ENCODE measurements at regions not wholly inside any gene's neighbourhood (a gene's known extent, or its start where the extent isn't known, plus 50 kb on each side); places are given as distances from the start of the nearest gene placed in this dataset.

DNA sequence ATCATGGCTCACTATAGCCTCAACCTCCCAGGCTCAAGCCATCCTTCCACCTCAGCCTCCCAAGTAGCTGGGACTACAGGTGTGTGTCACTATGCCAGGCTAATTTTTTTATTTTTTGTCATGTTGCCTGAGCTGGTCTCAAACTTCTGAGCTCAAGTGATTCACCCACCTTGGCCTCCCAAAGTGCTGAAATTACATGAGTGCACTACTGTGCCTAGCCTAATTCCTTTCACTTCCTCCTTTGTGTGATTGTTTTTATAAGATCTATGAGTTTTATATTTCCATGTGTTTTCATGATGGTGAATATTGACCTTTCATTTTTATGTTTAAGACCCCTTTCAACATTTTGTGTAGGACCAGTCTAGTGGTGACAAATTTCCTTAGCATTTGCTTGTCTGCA, 55.2 kb upstream of the IL12B start:
- Histone ChIP-seq H3K36me3 (ENCODE audit: control insufficient read depth, insufficient read depth, low read length) (no peaks in the 10 kb centered on the region), H3K9ac (ENCODE audit: low read depth, low read length) (no peak overlapping the region), H3K9me3 (ENCODE audit: control insufficient read depth, insufficient read depth, low read length) (no peaks in the 10 kb centered on the region), H3K4me3 (ENCODE audit: low read depth, low read length) (no peak overlapping the region), H3K4me1 (ENCODE audit: control insufficient read depth, insufficient read depth, low read length) (no peaks in the 10 kb centered on the region), H3K27me3 (ENCODE audit: control insufficient read depth, insufficient read depth, low read length) (no peaks in the 10 kb centered on the region)

DNA sequence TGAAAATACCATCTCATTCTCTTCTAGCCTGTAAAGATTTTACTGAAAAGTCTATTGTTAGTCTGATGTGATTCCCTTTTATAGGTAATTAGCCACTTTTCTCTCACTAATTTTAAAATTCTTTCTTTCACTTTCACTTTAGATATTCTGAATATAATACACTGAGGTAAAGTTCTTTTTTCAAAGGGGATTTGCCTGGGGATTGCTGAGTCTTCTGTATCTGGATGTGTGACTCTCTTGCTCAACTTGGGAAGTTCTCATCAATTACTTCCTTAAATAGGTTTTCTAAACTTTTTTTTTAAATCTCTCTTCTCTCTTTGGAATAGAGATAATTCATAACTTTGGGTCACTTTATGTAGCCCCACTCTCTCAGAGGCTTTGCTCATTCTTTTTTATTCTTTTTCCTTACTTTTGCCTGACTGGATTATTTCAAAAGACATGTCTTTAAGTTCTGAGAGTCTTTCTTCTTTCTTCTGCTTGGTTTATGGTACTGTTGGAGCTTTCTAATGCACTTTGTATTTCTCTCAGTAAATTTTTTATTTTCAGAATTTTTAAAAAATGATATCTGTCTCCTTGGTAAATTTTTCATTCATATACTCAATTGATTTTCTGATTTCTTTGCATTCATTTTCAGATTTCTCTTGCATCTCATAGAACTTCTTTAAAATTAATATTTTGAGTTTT, 55.9 kb upstream of the IL12B start:
- no peak overlapping the region for H3K4me3 ChIP-seq (ENCODE audit: low read depth, low read length)
- no peak overlapping the region for H3K9ac ChIP-seq (ENCODE audit: low read depth, low read length)
- no peaks in the 10 kb centered on the region for H3K27me3 ChIP-seq (ENCODE audit: control insufficient read depth, insufficient read depth, low read length)
- H3K9me3 ChIP-seq (ENCODE audit: control insufficient read depth, insufficient read depth, low read length), result no peaks in the 10 kb centered on the region
- H3K36me3 ChIP-seq (ENCODE audit: control insufficient read depth, insufficient read depth, low read length), result no peaks in the 10 kb centered on the region
- no peaks in the 10 kb centered on the region for H3K4me1 ChIP-seq (ENCODE audit: control insufficient read depth, insufficient read depth, low read length)

DNA sequence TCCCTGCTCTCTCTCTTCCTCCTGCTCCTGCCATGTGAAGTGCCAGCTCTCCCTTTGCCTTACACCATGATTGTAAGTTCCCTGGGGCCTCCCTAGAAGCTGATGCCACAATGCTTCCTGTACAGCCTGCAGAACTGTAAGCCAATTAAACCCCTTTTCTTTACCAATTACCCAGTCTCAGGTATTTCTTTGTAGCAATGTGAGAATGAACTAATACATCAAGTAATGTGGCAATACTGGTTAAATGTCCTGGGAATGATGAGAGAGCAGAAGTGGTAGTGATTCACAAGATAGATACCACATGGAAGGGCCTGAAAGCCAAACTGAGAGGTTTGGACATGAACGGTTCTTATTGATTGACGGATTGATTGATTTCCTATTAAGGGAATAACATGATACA, 62.6 kb upstream of the IL12B start:
- no peaks in the 10 kb centered on the region for H3K9me3 ChIP-seq (ENCODE audit: control insufficient read depth, insufficient read depth, low read length)
- no peaks in the 10 kb centered on the region for H3K36me3 ChIP-seq (ENCODE audit: control insufficient read depth, insufficient read depth, low read length)
- no peaks in the 10 kb centered on the region for H3K27me3 ChIP-seq (ENCODE audit: control insufficient read depth, insufficient read depth, low read length)
- H3K4me1 ChIP-seq (ENCODE audit: control insufficient read depth, insufficient read depth, low read length), result no peaks in the 10 kb centered on the region
- H3K4me3 ChIP-seq (ENCODE audit: low read depth, low read length), result no peak overlapping the region
- no peak overlapping the region for H3K9ac ChIP-seq (ENCODE audit: low read depth, low read length)

DNA sequence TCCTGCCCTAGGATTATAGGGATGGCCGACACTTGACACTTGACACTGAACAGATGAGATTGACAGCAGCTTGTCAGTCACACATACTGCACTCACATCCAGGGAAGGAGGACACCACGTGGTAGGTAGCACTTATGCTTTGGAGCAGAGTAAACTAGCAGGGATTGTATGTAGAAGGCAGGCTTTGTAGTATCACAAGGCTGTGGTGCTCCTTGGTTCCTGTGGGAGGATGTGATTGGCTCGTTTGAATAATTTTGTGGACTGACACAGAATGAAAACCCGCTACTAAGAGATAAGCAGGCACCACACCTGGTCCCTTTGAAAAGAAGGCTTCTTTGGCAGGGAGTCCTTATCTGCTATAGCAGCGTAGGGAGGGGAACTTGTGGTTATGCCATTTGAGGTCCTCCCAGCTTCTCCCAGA, 63.6 kb upstream of the IL12B start:
- Histone ChIP-seq H3K9ac (ENCODE audit: low read depth, low read length) (no peak overlapping the region), H3K27me3 (ENCODE audit: control insufficient read depth, insufficient read depth, low read length) (no peaks in the 10 kb centered on the region), H3K36me3 (ENCODE audit: control insufficient read depth, insufficient read depth, low read length) (no peaks in the 10 kb centered on the region), H3K4me3 (ENCODE audit: low read depth, low read length) (no peak overlapping the region), H3K9me3 (ENCODE audit: control insufficient read depth, insufficient read depth, low read length) (no peaks in the 10 kb centered on the region), H3K4me1 (ENCODE audit: control insufficient read depth, insufficient read depth, low read length) (no peaks in the 10 kb centered on the region)

DNA sequence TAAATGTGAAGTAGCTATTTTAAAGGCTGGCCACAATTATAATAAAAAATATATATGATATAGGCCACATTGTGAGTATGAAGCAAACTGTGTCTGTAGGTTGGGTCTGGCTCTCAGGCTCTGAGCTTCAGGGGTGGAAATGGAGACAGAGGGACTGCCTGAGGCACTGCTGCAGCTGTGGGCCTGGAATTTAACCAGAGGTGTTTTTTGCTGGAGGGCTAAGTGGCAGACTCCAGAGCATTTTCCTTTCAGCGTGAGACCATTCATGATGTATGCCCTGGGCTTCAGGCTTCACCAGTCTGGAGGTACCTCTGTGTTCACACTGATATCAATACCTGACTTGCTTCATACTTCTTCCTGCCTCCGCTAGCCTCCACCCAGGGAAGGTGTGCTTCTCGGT, 64.9 kb upstream of the IL12B start:
- no peak overlapping the region for H3K4me3 ChIP-seq (ENCODE audit: low read depth, low read length)
- no peaks in the 10 kb centered on the region for H3K4me1 ChIP-seq (ENCODE audit: control insufficient read depth, insufficient read depth, low read length)
- no peaks in the 10 kb centered on the region for H3K9me3 ChIP-seq (ENCODE audit: control insufficient read depth, insufficient read depth, low read length)
- H3K9ac ChIP-seq (ENCODE audit: low read depth, low read length), result no peak overlapping the region
- H3K36me3 ChIP-seq (ENCODE audit: control insufficient read depth, insufficient read depth, low read length), result no peaks in the 10 kb centered on the region
- H3K27me3 ChIP-seq (ENCODE audit: control insufficient read depth, insufficient read depth, low read length), result no peaks in the 10 kb centered on the region

DNA sequence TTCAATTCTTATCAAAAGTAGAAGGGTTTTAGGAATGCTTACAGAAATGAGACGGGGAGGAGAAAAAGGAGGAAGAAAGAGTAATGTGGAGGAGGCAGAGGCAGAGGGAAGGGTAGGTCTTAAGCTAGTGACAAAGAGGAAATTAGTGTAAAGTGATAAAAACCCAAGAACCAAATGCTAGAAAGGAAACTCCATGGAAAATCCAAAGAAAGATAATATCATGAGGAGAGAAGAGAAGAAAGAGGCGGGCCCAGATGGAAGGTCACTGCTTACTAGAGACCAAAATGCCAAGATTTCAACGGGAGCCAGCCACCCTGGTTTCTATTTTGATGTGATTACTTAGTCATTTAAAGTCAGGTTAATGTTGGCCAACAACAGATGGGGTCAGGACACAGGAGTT, 68.6 kb upstream of the IL12B start:
- Histone ChIP-seq H3K4me3 (ENCODE audit: low read depth, low read length) (no peak overlapping the region), H3K4me1 (ENCODE audit: control insufficient read depth, insufficient read depth, low read length) (no peaks in the 10 kb centered on the region), H3K36me3 (ENCODE audit: control insufficient read depth, insufficient read depth, low read length) (no peaks in the 10 kb centered on the region), H3K9me3 (ENCODE audit: control insufficient read depth, insufficient read depth, low read length) (no peaks in the 10 kb centered on the region), H3K9ac (ENCODE audit: low read depth, low read length) (no peak overlapping the region), H3K27me3 (ENCODE audit: control insufficient read depth, insufficient read depth, low read length) (no peaks in the 10 kb centered on the region)

DNA sequence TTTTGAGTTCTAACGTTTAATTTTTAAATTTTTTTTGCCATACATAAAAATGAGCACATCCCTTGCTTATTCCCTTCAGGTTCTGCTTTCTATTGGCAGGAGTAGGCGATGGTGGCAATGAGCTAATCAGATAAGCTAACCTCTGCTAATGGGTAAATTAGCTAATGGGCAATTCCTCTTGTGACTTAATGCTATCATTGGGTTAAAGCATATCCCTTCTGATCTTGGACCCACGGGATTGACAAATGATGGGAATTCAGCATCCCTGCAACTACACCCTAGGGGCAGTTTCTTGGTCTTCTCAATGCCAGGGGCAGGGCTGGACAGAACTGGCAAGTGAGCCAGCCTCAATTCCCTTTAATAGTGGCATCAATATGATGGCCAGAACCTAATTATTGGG, 70.2 kb upstream of the IL12B start:
- H3K4me1 ChIP-seq (ENCODE audit: control insufficient read depth, insufficient read depth, low read length), result no peaks in the 10 kb centered on the region
- no peak overlapping the region for H3K4me3 ChIP-seq (ENCODE audit: low read depth, low read length)
- H3K36me3 ChIP-seq (ENCODE audit: control insufficient read depth, insufficient read depth, low read length), result no peaks in the 10 kb centered on the region
- H3K9ac ChIP-seq (ENCODE audit: low read depth, low read length), result no peak overlapping the region
- no peaks in the 10 kb centered on the region for H3K9me3 ChIP-seq (ENCODE audit: control insufficient read depth, insufficient read depth, low read length)
- H3K27me3 ChIP-seq (ENCODE audit: control insufficient read depth, insufficient read depth, low read length), result no peaks in the 10 kb centered on the region

DNA sequence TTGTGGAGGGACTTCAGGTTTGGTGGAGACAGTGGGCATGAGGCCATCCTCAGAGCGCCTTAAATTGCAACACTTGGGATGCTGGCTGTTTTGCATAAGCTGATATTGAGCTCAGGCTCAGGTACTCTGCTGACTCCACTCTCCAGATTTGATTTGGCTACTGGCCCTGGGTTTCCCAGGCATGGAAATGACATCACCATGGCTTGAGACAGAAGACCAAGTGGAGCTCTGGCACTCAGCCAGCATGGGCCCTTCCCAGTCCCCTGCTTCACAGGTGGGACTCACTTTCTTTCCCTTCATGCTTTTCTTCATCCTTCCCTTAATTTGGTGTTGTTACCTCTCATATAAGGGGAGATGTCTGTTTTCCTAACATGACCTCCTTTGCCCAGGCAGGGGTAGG, 72.0 kb upstream of the IL12B start:
- H3K9ac ChIP-seq (ENCODE audit: low read depth, low read length), result no peak overlapping the region
- H3K9me3 ChIP-seq (ENCODE audit: control insufficient read depth, insufficient read depth, low read length), result no peaks in the 10 kb centered on the region
- no peak overlapping the region for H3K4me3 ChIP-seq (ENCODE audit: low read depth, low read length)
- H3K36me3 ChIP-seq (ENCODE audit: control insufficient read depth, insufficient read depth, low read length), result no peaks in the 10 kb centered on the region
- no peaks in the 10 kb centered on the region for H3K27me3 ChIP-seq (ENCODE audit: control insufficient read depth, insufficient read depth, low read length)
- no peaks in the 10 kb centered on the region for H3K4me1 ChIP-seq (ENCODE audit: control insufficient read depth, insufficient read depth, low read length)

DNA sequence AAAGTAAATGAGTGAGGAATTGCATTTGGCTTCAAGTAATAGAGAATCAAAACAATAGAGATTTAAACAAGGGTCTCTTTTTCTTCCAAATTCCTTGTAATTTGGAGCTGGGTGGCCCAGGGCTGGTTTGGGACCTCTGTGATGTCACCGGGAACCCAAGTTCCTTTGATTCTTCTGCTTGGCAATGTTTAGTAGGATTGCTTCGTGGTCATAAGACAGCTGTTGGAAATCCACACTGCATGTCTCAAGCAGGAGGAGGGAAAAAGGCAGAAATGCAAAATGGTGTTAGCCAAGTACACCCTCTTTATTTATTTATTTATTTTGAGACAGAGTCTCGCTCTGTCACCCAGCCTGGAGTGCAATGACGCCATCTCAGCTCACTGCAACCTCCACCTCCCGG, 72.6 kb upstream of the IL12B start:
- Histone ChIP-seq H3K27me3 (ENCODE audit: control insufficient read depth, insufficient read depth, low read length) (no peaks in the 10 kb centered on the region), H3K9me3 (ENCODE audit: control insufficient read depth, insufficient read depth, low read length) (no peaks in the 10 kb centered on the region), H3K36me3 (ENCODE audit: control insufficient read depth, insufficient read depth, low read length) (no peaks in the 10 kb centered on the region), H3K9ac (ENCODE audit: low read depth, low read length) (no peak overlapping the region), H3K4me3 (ENCODE audit: low read depth, low read length) (no peak overlapping the region), H3K4me1 (ENCODE audit: control insufficient read depth, insufficient read depth, low read length) (no peaks in the 10 kb centered on the region)

DNA sequence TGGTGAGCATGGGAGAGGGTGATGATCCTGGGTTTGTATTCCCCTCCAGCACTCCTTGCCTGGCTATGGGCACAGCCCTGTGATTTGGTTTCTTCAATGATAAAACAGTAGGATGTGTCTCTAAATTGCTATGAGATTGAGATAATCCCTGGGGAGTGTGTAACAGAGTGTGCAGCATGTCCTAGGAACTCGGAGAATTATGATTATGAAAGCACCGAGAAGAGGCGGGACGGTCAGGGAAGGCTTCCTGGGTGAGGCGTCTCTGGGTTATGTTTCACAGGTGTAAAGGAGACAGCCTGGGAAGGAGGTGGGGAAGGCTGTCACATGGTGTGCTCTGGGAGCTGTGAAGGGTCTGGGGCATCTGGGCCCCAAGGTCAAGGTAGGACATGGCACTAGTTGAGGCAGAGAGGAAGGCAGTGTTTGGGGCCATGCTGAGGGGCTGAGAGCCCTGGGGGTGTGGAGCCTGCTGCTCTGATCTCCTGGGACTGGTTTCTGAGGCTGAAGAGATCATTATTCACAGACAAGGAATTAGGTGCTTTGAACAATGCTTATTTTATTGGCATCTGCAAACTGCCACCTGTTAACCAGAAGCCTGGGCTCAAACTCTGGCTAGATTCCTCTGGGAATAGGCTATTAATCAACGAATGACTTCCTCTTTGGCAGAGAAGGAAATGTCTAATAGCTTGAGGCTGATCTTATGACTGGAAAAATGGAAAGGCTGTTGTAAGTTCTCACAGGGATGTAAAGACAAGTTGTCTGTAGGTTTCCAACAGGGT, 73.8 kb upstream of the IL12B start:
- Histone ChIP-seq H3K27me3 (ENCODE audit: control insufficient read depth, insufficient read depth, low read length) (no peaks in the 10 kb centered on the region), H3K9ac (ENCODE audit: low read depth, low read length) (no peak overlapping the region), H3K4me1 (ENCODE audit: control insufficient read depth, insufficient read depth, low read length) (no peaks in the 10 kb centered on the region)

DNA sequence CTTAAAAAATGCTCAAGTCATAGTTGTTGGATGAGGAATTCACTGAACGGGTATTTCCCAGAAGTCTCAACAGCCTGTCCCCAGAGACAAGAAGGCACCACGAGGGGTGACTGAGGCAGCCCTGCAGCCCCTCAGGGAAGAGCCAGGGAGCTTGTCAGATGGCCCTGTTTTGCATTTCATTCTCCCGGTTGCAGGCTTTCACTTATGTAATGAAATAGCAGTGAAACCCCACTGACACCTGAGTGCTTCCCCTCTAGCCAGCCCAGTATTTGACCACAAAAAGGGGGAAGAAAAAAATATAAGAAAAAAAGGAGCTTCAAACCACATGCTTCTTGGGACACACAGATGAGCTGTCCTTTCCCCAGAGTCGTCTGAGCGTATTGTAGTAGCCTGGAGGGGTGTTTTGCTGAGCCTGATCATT, 75.3 kb upstream of the IL12B start:
- Histone ChIP-seq H3K9me3 (ENCODE audit: control insufficient read depth, insufficient read depth, low read length) (no peaks in the 10 kb centered on the region), H3K27me3 (ENCODE audit: control insufficient read depth, insufficient read depth, low read length) (no peaks in the 10 kb centered on the region), H3K9ac (ENCODE audit: low read depth, low read length) (no peak overlapping the region), H3K4me3 (ENCODE audit: low read depth, low read length) (no peak overlapping the region), H3K36me3 (ENCODE audit: control insufficient read depth, insufficient read depth, low read length) (no peaks in the 10 kb centered on the region), H3K4me1 (ENCODE audit: control insufficient read depth, insufficient read depth, low read length) (no peaks in the 10 kb centered on the region)

More for the DNA sequence above, 73.8 kb upstream of the IL12B start:
- no peaks in the 10 kb centered on the region for H3K36me3 ChIP-seq (ENCODE audit: control insufficient read depth, insufficient read depth, low read length)
- H3K9me3 ChIP-seq (ENCODE audit: control insufficient read depth, insufficient read depth, low read length), result no peaks in the 10 kb centered on the region
- no peak overlapping the region for H3K4me3 ChIP-seq (ENCODE audit: low read depth, low read length)

DNA sequence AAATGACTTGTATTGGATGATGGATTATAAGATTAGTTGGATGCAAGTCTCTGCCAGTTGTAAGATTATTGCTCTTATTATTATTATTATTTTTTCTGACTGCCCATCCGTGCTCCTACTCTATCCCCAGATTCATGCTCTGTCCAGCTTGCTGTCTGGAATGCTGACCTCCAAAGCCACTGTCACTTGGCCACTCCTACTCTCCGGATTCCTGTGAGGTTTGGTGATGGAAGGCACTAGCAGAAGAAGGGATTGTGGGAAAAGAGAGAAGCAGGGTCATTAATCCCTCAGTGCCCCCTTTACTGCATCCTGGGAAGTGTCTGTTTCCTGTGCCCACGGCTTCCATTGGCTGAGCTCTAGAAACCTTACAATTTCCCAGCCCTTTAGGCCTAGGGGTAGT, 76.3 kb upstream of the IL12B start:
- no peaks in the 10 kb centered on the region for H3K9me3 ChIP-seq (ENCODE audit: control insufficient read depth, insufficient read depth, low read length)
- H3K9ac ChIP-seq (ENCODE audit: low read depth, low read length), result no peak overlapping the region
- no peak overlapping the region for H3K4me3 ChIP-seq (ENCODE audit: low read depth, low read length)
- H3K36me3 ChIP-seq (ENCODE audit: control insufficient read depth, insufficient read depth, low read length), result no peaks in the 10 kb centered on the region
- no peaks in the 10 kb centered on the region for H3K27me3 ChIP-seq (ENCODE audit: control insufficient read depth, insufficient read depth, low read length)
- H3K4me1 ChIP-seq (ENCODE audit: control insufficient read depth, insufficient read depth, low read length), result no peaks in the 10 kb centered on the region

All from iPS-15b (cell line).